Hematopoietic multipotent progenitor cell treated with erythropoietin and hydrocortisone succinate and interleukin-3 and kit ligand, for 8 days (in vitro differentiated cells): ENCODE measurements at regions not wholly inside any gene's neighbourhood (a gene's known extent, or its start where the extent isn't known, plus 50 kb on each side); places are given as distances from the start of the nearest gene placed in this dataset.
"Not testable (repeated sequence)": the region's sequence is repeated elsewhere in the genome, so short reads cannot be mapped to it uniquely, and the experiment has no call there.

Experiments used
- DNase-seq: peaks from one replicate; pipeline ENCODE4 v3.0.0-alpha.2; 2015

DNA sequence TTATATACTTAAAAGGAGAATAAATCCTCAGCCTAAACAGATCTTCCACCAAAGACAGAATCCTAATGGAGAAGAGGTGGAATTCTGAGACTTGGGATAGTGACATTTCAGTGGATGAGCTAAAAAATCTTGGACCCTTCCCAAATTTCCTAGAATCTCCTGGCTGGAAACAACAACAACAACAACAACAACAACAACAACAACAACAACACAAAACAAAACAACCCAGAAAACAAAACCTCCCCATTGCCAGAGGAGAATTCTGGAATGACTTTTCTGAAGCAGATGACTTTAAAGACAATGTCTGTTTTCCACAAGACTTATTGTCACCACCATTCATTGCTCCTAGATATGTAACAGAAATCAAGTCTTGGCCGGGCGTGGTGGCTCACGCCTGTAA, 322.1 kb downstream of the ARL4A start:
- DNase-seq = no peak

DNA sequence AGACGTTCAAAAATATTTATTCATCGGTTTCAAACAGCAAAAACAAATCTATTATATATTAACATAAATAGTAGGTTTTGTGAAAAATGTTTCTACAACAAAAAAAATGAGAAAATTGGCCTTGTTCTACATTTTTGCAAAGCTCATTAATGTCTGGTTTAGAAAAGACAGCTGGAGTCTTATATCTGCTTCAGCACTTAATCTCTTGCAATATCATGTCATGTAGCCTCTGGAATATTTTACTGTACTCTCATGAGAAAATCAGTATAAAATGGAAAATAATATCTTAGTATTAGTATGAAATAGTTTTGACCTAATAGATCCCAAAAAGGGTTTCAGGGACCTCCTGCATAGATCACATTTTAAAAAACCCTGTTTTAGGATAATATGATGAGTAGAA, 326.6 kb downstream of the ARL4A start:
- no peak for DNase-seq

DNA sequence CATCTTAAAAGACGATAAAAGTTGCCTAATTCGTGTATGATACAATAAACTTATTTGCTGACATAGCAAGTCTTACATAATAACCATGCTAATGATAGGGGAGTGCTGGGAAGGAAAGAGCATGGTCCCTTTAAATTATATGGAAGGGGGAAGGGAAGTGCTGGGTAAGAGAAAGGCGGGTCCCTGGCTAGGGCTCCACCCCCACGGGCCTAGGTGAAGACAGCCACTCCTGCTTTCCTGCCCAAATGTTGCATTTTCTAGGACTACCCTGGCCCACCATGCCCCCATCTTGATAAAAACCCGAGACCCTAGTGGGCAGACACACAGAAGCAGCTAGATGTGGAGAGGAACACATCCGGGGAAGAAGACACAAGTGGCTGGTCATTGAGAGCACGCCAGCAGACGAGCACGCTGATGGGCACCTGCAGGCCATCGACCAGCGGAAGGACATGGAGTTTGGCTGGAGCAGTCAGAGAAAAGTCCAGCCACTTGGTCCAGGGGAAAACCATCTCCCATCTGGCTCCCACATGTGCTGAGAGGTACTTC, 328.7 kb downstream of the ARL4A start:
- no peak for DNase-seq

DNA sequence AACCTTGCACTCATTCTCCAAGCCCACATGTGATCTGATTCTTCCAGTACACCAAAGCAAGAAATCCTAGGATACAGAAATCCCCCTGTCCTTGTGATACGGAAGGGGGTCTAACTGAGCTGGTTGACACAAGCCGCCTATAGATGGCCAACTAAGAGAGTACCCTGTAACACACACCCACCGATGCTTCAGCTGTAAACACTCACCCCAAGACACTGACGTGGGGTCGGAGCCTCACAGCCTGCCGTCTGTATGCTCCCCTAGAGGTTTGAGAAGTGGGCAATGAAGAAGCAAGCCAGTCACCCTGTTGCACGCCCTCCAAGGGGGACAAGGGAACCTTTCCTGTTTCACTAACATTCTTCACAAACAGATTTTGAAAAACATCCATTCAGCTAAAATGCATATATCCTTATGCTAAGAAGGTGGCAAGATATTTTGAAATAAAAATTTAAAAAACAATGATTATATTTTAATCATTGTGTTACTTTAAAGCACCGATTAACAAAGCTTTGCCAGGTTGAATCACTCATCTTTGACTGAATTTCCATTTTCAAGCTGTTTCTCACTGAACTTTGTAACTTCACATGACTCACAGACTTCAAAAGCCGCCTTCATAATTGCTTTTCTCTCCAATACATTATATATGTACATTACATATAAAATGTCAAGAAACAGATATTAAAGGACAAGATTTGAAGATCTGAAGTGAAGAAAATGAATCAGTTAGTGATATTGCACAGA, 329.3 kb downstream of the ARL4A start:
- no peak for DNase-seq

DNA sequence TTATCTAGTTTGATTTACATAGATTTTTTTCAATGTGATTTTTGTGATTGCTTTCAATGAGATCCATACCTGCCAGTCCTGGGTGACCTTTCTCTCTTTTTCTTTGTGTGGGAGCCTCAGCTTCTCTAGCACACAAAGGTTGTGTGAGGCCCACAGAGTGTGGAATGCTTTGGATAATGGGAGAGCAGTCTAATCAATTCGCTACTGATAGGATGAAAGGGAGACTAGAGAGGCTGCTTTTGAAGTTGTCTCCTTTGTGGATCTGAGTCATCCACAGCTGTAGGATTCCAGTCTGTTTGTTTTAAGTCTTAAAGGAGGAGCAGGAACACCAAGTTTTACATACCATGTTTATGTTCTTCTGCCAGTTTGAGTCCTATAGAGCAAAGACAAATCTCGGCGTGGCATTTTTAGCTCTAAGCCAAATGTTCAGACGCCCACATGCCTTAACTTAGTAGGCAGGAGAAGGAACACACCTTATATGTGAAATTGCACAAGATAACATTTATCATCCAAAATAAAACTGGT, 330.0 kb downstream of the ARL4A start:
- DNase-seq = no peak

DNA sequence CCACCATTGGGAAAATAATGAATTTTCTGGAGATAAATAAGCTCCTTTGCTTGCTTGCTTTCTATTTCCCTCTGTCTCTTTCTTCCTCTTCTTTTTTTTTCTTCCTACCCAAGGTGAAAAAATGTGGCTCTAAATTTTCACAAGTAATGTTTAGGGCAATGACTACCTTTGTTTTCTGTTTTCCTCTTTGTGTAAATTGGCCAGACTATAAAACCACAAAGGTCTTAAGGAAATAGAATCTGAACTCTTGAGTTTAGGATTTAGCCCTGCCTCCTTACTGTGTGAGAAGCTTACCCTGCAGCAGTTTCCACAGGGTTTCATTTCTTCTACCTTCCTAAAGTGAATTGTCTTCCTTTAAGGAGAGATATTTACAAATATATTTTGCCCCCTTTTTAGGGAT, 330.4 kb downstream of the ARL4A start:
- DNase-seq = no peak

DNA sequence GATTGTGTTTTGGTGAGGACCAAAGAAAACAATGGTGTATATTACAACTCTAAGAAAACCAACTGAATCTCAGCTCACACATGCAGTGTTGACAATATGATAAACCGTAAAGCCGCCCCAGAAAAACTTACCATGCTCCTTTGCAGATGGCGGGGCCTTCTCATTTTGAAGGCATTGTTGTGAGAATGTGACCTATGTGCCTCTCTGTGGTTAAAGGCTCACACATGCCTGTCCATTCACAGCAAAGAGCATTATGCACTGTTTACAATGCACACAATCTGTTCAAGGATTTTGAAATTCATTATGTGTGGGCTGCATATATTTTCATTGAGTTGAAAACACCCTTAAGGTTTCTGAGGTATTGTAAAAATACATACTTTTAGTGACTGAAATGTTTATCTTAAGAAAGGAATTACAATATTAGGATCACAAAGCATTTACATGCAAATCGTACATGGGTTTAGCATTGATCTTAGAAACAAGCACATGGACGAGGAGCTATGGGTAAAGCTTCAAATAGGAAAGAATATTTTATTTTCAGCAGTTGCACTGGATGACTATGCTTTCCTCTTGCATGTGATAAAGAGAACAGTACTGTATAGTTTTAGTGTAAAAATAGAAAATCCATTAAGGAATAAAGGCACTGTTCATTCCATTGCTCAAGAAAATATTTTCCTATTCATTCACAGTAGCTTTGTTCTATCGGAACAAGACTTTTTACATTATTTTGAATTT, 334.3 kb downstream of the ARL4A start:
- no peak for DNase-seq

DNA sequence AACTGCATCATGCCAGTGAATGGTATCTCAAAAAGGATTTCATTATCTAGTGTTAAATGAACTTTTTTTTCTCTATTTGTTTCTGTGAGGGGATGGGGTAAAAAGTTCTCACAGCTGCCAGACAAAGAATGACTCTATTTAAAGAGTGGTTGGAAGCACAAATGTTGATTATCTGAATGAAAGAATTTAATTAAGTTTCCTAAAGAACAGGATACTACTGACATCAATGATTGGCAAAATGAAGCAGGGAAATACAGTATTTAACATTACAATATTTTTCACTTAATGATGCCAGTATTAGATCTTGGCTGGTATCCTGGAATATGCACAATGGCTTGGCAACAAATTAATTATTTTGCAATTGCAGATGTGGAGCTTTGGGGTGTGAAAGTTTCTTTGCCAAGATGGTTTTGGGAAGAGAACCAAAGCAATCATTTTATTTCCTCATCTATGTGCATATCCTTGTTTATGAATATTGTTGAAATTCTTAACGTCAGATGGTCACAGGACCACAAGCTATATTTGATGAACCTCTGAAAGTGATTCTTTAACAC, 336.8 kb downstream of the ARL4A start:
- DNase-seq = no peak

DNA sequence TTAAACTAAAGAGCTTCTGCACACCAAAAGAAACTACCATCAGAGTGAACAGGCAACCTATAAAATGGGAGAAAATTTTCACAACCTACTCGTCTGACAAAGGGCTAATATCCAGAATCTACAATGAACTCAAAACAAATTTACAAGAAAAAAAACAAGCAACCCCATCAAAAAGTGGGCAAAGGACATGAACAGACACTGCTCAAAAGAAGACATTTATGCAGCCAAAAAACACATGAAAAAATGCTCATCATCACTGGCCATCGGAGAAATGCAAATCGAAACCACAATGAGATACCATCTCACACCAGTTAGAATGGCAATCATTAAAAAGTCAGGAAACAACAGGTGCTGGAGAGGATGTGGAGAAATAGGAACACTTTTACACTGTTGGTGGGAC, 337.6 kb downstream of the ARL4A start:
- DNase-seq = not testable (repeated sequence)

DNA sequence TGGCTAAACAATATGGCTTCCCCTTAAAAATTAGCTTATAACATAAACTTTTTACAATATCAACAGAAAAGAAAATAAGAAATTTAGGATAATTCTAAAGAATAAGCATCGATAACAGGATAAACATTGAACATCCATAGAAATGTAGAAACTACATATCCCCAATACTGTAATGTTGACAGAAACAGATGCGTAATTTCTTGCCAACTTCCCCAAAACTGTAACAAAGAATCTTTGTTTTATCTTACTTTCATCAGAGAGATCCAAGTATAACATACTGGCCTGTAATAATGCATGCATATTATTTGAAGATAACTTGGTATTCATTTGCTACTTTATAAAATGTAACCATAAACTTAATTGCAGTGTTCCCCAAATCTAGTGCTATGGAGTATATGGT, 339.9 kb downstream of the ARL4A start:
- no peak for DNase-seq

DNA sequence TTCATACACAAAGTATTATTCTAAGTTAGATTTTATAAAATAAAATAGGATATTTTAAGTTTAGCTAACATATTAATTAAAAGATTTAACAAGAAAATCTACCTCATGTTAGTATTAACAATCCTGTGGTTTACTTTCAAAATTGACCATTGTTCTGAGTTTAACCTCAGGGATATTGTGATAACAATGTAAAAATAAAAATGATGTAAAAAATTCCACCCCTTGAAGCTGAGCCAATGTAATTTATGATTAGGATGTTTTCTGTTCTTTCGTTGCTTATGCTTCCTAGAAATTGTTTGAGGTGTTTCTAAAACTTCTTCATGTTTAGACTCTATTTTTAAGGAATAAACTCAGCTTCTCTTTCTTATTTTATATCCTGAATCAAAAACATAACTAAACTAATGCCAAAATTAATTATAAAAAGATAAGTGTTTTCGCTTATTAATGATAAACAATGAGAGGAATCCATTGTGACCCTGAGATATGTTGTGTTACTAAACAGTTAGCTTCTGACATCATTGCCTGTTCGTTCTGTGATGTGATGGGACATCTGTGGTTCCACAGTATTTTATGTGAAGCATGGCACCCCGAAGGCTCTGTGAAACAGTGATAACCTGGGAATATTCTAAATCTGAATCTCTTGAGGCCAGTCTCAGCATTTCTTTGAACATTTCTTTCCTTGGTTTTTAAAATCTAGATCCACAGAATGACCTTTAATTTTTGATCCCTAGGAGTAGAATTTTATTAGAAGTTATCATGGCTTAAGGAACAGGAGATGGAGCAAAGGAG, 340.8 kb downstream of the ARL4A start:
- no peak for DNase-seq

DNA sequence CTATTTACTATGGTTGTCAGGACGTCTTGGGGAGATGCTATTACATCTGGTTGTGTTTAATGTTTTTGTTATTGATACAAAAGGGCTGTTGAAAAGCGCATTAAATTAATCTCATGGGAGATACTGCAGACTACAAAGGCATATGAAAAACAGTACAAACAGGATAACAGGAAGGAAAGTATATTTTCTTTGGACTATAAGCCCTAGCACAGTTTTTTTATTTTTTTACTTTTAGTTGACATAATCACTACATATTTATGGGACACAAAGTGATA, 341.3 kb downstream of the ARL4A start:
- DNase-seq = no peak

DNA sequence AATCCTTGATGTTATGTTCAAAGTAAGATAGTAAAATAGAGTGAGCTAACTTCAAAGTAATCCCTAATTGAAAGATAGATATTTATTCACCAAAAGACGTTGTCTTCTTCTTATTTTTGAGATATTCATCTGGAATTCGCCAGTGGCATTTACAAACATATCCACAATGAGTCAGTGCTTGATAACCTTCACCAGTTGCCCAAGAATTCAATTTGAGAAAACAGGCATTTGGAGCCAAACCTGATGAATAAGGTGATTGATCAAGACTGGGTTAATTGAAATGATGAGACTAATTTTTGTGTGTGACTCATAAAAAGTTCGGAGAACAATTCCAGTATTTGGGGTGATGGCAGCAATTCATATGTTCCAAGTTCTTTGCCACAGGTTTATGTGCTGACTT, 344.0 kb downstream of the ARL4A start:
- DNase-seq = no peak

DNA sequence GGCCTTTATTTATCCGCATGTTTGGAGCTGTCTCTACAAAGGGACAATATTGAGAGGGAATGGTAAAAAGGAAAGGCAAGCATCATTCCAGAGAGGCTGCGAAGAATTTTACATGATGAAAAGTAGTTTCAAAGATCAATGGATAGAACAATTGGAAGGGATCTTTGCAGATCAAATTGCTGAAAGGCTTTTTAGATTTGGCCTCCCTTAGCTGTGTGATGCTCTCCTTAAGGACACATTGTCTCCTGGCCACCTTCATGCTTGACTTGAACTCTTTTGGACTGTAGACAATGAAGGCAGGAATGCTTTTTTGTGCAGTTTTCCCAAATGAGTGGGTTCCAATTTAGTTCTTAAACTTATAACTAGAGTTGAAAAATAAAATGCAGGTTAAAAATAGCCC, 344.7 kb downstream of the ARL4A start:
- no peak for DNase-seq

DNA sequence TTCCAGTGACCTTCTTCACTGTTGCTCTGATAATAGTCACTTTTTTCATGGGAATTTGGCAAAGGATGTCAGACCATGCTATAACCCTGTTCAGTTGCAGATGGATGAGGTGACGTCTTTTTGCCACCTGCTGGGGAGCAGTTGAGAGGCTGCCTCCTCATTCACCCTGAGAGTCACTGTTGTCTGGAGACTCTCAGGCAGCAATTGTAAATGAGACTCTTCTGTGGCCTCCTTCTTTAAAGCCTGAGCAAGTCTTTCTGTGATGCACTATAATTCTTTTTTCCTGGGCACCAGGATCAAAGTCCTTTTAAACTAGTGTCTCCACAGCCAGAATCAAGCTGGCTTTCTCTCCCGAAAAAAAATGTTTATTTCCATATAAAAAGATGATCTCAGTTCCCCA, 345.1 kb downstream of the ARL4A start:
- no peak for DNase-seq

DNA sequence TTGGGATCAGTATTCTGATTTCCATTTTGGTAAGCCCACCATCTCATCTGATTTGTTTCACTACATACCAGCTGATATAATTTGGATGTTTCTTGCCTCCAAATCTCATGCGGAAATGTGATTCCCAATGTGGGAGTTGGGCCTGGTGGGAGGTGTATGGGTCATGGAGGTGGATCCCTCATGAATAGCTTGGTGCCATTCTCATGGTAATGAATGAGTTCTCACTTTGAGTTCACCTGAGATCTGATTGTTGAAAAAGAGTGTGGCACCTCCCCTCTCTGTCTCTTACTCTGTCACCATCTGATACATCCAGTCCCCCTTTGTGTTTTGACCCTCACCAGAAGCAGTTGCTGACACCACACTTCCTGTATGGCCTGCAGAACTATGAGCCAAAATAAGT, 347.3 kb downstream of the ARL4A start:
- DNase-seq = no peak

DNA sequence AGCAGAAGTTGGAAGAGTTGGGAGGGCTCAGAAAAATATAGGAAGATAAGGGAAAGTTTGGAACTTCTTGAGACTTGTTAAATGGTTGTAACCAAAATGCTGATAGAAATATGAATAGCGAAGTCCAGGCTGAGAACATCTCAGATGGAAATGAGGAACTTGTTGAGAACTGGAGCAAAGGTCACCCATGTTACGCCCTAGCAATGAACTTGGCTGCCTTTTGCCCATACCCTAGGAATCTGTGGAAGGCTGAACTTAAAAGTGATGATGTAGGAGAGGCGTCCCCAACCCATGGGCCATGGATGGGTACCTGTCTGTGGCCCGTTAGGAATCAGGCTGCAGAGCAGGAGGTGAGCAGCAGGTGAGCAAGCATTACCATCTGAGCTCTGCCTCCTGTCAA, 347.8 kb downstream of the ARL4A start:
- no peak for DNase-seq

DNA sequence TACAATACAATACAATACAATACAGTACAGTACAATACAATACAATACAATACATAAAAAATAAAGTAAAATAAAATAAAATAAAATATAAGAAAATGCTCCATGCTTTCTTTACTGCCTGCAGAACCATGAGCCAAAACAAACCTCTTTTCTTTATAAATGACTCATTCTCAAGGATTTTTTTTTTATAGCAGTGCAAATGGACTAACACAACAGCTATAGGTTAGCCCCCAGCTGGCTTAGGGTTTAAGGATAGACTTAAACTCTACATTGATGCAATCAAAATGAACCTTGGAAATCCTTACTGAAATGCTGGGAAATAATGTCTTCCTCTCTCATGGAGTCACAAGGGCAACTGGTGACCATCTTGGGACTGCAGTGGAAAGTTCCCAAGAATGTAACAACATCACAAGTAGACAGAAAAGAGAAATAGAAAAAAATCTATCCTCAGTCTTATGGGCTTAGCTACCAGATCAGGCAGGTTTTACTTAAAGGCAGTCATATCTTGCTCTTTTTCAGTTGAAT, 348.9 kb downstream of the ARL4A start:
- no peak for DNase-seq

DNA sequence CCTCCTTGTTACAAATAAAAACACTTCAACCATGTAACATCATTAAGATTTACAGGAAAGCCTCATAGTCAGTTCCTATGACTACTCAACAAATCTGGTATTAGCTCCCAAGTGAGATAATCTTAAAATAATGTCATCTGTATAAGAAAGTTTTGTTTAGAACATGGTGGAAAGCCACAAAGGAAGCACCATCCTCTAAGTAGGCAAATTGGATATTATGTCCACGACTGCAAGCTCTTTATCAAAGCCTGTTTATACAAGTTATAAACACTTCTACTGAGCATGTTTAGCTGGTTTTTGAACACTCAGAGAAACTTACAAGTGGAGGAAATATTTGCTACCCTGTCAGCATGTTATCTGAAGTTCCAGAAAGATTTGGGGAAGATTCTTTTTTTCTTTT, 349.8 kb downstream of the ARL4A start:
- DNase-seq = no peak

DNA sequence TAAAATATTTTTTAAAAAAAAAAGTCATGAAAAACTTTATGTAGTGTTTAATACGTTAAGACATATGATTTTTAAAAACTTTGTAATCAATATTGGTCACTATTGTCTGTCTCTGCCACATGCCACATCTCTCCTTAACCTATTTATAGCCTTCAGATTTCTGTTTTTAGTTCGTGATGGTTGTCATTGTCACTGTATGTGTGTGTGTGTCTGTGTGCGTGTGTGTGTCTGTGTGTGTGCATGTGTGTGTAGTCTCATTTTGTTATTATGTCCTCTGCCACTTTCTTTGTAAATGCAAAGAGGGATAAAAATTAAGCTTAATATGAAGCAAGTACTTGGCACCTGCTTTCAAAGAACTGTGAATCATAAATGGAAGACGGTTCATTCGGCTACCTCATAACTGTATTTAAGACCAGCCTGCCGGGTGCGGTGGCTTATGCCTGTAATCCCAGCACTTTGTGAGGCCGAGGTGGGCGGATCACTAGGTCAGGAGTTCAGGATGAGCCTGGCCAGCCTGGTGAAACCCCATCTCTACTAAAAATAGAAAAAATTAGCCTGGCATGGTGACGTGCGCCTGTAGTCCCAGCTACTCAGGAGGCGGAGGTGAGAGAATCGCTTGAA, 354.0 kb downstream of the ARL4A start:
- DNase-seq = no peak

DNA sequence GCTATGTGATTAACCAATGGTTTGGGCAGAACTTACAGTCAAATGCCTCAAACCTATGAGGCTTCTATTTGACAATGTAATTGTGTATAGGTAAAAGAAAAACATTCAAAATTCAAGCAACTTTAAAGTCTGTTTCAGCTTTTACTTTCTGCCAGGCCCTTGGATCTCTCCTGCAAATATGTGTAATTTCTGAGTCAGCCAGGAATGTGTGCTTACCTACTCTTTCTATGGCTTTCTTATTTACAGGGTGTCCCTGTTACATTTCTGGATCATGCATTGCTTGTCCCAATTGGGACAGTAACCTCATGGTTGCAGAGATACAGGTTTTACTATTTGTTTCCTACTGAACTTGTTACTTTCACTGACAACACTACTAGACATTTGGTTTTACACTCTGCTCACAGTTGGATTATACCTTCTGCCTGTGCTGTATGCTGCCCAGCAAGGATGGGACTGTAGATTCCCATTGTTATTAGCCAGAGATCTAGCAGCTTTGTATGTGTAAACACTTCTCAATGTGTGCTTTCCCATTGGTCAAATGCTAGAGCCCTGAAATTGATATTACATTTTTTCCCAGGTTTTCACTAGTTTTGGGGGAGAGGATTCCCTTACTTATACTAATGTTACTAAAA, 355.3 kb downstream of the ARL4A start:
- DNase-seq = no peak

DNA sequence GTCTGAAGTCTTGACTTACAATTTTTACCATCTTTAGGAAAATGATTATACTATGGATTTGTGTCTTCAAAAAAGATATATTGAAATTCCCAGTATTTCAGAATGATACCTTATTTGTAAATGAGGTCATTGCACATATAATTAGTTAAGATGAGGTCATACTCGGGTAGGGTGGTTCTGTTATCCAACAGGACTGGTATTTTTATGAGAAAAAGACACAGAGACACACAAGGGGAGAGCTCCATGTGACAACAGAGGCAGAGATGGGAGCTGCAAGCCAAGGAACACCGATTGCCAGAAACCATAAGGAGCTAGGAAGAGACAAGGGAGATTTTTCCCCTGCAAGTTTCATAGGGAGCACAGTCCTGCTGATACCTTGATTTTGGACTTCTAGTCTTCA, 356.9 kb downstream of the ARL4A start:
- no peak for DNase-seq
